Astrocyte (in vitro differentiated cells and primary cell): ENCODE measurements at regions not wholly inside any gene's neighbourhood (a gene's known extent, or its start where the extent isn't known, plus 50 kb on each side); places are given as distances from the start of the nearest gene placed in this dataset.

Experiments
- DNase-seq: peaks from one replicate; pipeline ENCODE4 v3.0.0-alpha.2; 2010; ENCODE audit warnings: low read depth
- FAIRE-seq: peaks from 2 replicates; lab custom pipeline; 2011; peaks lifted over from hg19 to GRCh38; lab: Jason Lieb, UNC
- H2AFZ ChIP-seq: 2 replicates; pipeline ENCODE4 v1.6.0; 2012; ENCODE audit warnings: low read depth, low read length, inconsistent platforms
- H3K27ac ChIP-seq: 2 replicates; pipeline ENCODE4 v1.5.1; 2011; ENCODE audit warnings: low read depth, low read length, inconsistent platforms
- H3K27me3 ChIP-seq: 2 replicates; pipeline ENCODE4 v1.6.0; 2011; ENCODE audit warnings: low read length, inconsistent platforms; ENCODE audit not compliant: insufficient read depth
- H3K36me3 ChIP-seq: 2 replicates; pipeline ENCODE4 v1.5.1; 2011; ENCODE audit warnings: low read length, inconsistent platforms; ENCODE audit not compliant: insufficient read depth
- H3K4me1 ChIP-seq: 2 replicates; pipeline ENCODE4 v1.5.1; 2011; ENCODE audit warnings: low read length, inconsistent platforms; ENCODE audit not compliant: insufficient read depth
- H3K4me2 ChIP-seq: 2 replicates; pipeline ENCODE4 v1.6.0; 2012; ENCODE audit warnings: low read length, inconsistent platforms
- H3K4me3 ChIP-seq: 2 replicates; pipeline ENCODE4 v1.5.1; 2011; ENCODE audit warnings: low read depth, mild to moderate bottlenecking, low read length, inconsistent platforms; ENCODE audit not compliant: insufficient read depth
- H3K79me2 ChIP-seq: 2 replicates; pipeline ENCODE4 v1.6.0; 2012; ENCODE audit warnings: mild to moderate bottlenecking, low read length, inconsistent platforms; ENCODE audit not compliant: insufficient read depth
- H3K9ac ChIP-seq: 2 replicates; pipeline ENCODE4 v1.6.0; 2012; ENCODE audit warnings: mild to moderate bottlenecking, low read length, inconsistent platforms
- H3K9me3 ChIP-seq: 2 replicates; pipeline ENCODE4 v1.5.1; 2012; ENCODE audit warnings: low read depth, mild to moderate bottlenecking, low read length, inconsistent platforms; ENCODE audit not compliant: insufficient read depth
- H4K20me1 ChIP-seq: 2 replicates; pipeline ENCODE4 v1.6.0; 2012; ENCODE audit warnings: low read length, inconsistent platforms; ENCODE audit not compliant: insufficient read depth
- H3K27ac Mint-ChIP-seq: one replicate; pipeline ENCODE4 v1.8.0; 2021; ENCODE audit warnings: mild to moderate bottlenecking, mixed read lengths; ENCODE audit not compliant: unreplicated experiment
- H3K27me3 Mint-ChIP-seq: one replicate; pipeline ENCODE4 v1.8.0; 2021; ENCODE audit warnings: low read depth, mixed read lengths; ENCODE audit not compliant: unreplicated experiment
- H3K36me3 Mint-ChIP-seq: one replicate; pipeline ENCODE4 v1.8.0; 2021; ENCODE audit warnings: low read depth, mixed read lengths; ENCODE audit not compliant: unreplicated experiment
- H3K4me1 Mint-ChIP-seq: one replicate; pipeline ENCODE4 v1.8.0; 2021; ENCODE audit warnings: low read depth, mixed read lengths; ENCODE audit not compliant: unreplicated experiment
- H3K4me3 Mint-ChIP-seq: one replicate; pipeline ENCODE4 v1.8.0; 2021; ENCODE audit warnings: mild to moderate bottlenecking, moderate library complexity, mixed read lengths; ENCODE audit not compliant: unreplicated experiment
- H3K9me3 Mint-ChIP-seq: one replicate; pipeline ENCODE4 v1.8.0; 2021; ENCODE audit warnings: mild to moderate bottlenecking, mixed read lengths; ENCODE audit not compliant: unreplicated experiment
- CTCF ChIP-seq: IDR thresholded peaks from 2 replicates; pipeline ENCODE4 v1.5.1; 2011; ENCODE audit warnings: low read depth, mild to moderate bottlenecking, inconsistent platforms, low read length, moderate library complexity; ENCODE audit not compliant: insufficient read depth
- EZH2 ChIP-seq: IDR thresholded peaks from 2 replicates; pipeline ENCODE4 v1.6.1; 2012; ENCODE audit warnings: mild to moderate bottlenecking, low read length, inconsistent platforms; ENCODE audit not compliant: insufficient read depth

- no peak overlapping the region for H2AFZ ChIP-seq
Measured at GRCh38 chr2:12262681-12263436, 453.9 kb upstream of the TRIB2 start.

GRCh38 chr2:12263730-12264129 lies 453.0 kb upstream of the TRIB2 start:
- Histone ChIP-seq H4K20me1 (no peaks in the 10 kb centered on the region), H3K4me2 (no peak overlapping the region), H3K27ac (no peak overlapping the region), H3K9ac (no peak overlapping the region), H3K9me3 (no peaks in the 10 kb centered on the region), H3K36me3 (no peaks in the 10 kb centered on the region), H3K79me2 (no peaks in the 10 kb centered on the region), H3K4me1 (peaks cover 2% of the 10 kb centered on the region), H2AFZ (no peak overlapping the region), H3K27me3 (no peaks in the 10 kb centered on the region), H3K4me3 (no peak overlapping the region)
- DNase-seq, result no peak
- H3K4me3 Mint-ChIP-seq, result no peak overlapping the region
- TF ChIP-seq EZH2, result no peak
- TF ChIP-seq CTCF, result no peak
- H3K27me3 Mint-ChIP-seq, result no peaks in the 10 kb centered on the region
- H3K27ac Mint-ChIP-seq, result no peak overlapping the region
- H3K36me3 Mint-ChIP-seq, result no peaks in the 10 kb centered on the region
- FAIRE-seq, result no peak
- H3K4me1 Mint-ChIP-seq, result peaks cover 13% of the 10 kb centered on the region
- H3K9me3 Mint-ChIP-seq, result no peaks in the 10 kb centered on the region

More at GRCh38 chr2:12262681-12263436, 453.9 kb upstream of the TRIB2 start:
- no peak overlapping the region for H3K4me2 ChIP-seq
- H3K9ac ChIP-seq, result no peak overlapping the region
- no peak overlapping the region for H3K27ac Mint-ChIP-seq
- H3K36me3 ChIP-seq, result no peaks in the 10 kb centered on the region
- peaks cover 2% of the 10 kb centered on the region for H3K4me1 ChIP-seq
- no peaks in the 10 kb centered on the region for H3K9me3 Mint-ChIP-seq
- TF ChIP-seq CTCF, result no peak
- no peak for TF ChIP-seq EZH2
- H3K27me3 ChIP-seq, result no peaks in the 10 kb centered on the region
- no peaks in the 10 kb centered on the region for H4K20me1 ChIP-seq
- H3K79me2 ChIP-seq, result no peaks in the 10 kb centered on the region
- no peaks in the 10 kb centered on the region for H3K9me3 ChIP-seq
- H3K27me3 Mint-ChIP-seq, result no peaks in the 10 kb centered on the region
- no peak overlapping the region for H3K4me3 ChIP-seq
- no peaks in the 10 kb centered on the region for H3K36me3 Mint-ChIP-seq
- no peak overlapping the region for H3K27ac ChIP-seq
- peak; percentile 87 for DNase-seq
- peaks cover 13% of the 10 kb centered on the region for H3K4me1 Mint-ChIP-seq
- FAIRE-seq, result no peak
- H3K4me3 Mint-ChIP-seq, result no peak overlapping the region

GRCh38 chr2:12264146-12264545 lies 452.6 kb upstream of the TRIB2 start:
- Mint-ChIP-seq H3K4me1 (peaks cover 13% of the 10 kb centered on the region), H3K36me3 (no peaks in the 10 kb centered on the region), H3K27ac (no peak overlapping the region), H3K4me3 (no peak overlapping the region), H3K27me3 (no peaks in the 10 kb centered on the region), H3K9me3 (no peaks in the 10 kb centered on the region)
- H3K36me3 ChIP-seq, result no peaks in the 10 kb centered on the region
- DNase-seq (no peak), FAIRE-seq (no peak)
- no peak overlapping the region for H3K4me3 ChIP-seq
- no peaks in the 10 kb centered on the region for H3K9me3 ChIP-seq
- no peak overlapping the region for H3K9ac ChIP-seq
- no peaks in the 10 kb centered on the region for H3K27me3 ChIP-seq
- no peaks in the 10 kb centered on the region for H3K79me2 ChIP-seq
- H2AFZ ChIP-seq, result no peak overlapping the region
- no peak overlapping the region for H3K27ac ChIP-seq
- no peak overlapping the region for H3K4me2 ChIP-seq
- peaks cover 2% of the 10 kb centered on the region for H3K4me1 ChIP-seq
- no peaks in the 10 kb centered on the region for H4K20me1 ChIP-seq
- TF ChIP-seq CTCF (no peak), EZH2 (no peak)
